ENCODE measurements at regions not wholly inside any gene's neighbourhood (a gene's known extent, or its start where the extent isn't known, plus 50 kb on each side); places are given as distances from the start of the nearest gene placed in this dataset.

DNA sequence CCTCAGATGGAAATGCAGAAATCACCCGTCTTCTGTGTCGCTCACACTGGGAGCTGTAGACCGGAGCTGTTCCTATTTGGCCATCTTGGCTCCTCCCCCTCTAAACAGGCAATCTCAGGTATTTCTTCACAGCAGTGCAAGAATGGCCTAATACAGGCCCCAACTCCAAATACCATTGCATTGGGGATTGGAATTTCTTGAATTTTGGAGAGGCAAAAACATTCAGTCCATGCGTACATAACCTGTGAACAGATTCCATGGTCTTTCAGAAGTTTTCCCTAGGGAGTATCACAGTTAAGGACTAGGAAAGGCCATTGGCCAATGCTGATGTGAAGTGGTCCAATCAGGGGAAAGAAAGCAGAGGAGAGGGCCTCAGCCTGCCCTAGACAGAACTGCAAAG lies 128.2 kb upstream of the NOCT start:
- H3F3A ChIP-seq (ENCODE audit: insufficient read depth, low read length): no peaks in the 10 kb centered on the region
- no peaks in the 10 kb centered on the region for H3K9me2 ChIP-seq (replicated peaks; ENCODE audit: insufficient read depth, low read length)
- no peaks in the 10 kb centered on the region for H3K9me3 ChIP-seq (replicated peaks; ENCODE audit: insufficient read depth, low read length)
- H4K20me1 ChIP-seq (ENCODE audit: insufficient read depth, low read length): no peaks in the 10 kb centered on the region
- H3K4me1 ChIP-seq (ENCODE audit: low read length): no peaks in the 10 kb centered on the region
- no peak overlapping the region for H3K9ac ChIP-seq (ENCODE audit: low read length)
- no peak overlapping the region for H3K4me2 ChIP-seq (ENCODE audit: low read depth, low read length)
- H3K27me3 ChIP-seq (replicated peaks; ENCODE audit: insufficient read depth, low read length): no peaks in the 10 kb centered on the region
- no peaks in the 10 kb centered on the region for H3K79me2 ChIP-seq (ENCODE audit: low read length)
- no peaks in the 10 kb centered on the region for H3K36me3 ChIP-seq (replicated peaks; ENCODE audit: insufficient read depth, low read length)
- TF ChIP-seq EZH2 (optimal IDR thresholded peaks at IDR 0.05; ENCODE audit: low read depth, low read length): no peak
- no peak overlapping the region for H3K27ac ChIP-seq (ENCODE audit: low read length)
- no peak for DNase-seq
- H3K4me3 ChIP-seq (ENCODE audit: low read length): no peak overlapping the region
- no peak overlapping the region for H2AFZ ChIP-seq (ENCODE audit: low read length)

DNA sequence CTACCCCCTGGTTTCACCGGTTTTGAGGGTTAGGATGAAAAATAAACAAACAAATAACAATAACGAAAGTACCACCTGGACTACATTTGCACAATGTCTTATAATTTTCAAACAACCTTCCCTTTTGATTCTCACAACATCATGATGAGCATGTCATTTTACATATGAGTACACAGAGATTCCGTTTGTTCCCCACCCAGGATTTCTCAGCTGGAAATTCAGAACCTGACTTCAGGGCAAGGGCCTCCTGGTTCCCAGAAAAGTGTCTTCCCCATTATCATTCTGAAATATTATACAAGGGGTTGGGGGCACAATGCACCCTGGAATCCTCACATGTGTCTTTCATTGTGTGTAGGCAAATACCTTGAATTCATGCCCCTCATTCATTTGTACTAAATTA lies 135.8 kb upstream of the NOCT start:
- Histone ChIP-seq H2AFZ (ENCODE audit: low read length) (no peak overlapping the region), H3K36me3 (replicated peaks; ENCODE audit: insufficient read depth, low read length) (no peaks in the 10 kb centered on the region), H3K27ac (ENCODE audit: low read length) (no peak overlapping the region), H3K4me3 (ENCODE audit: low read length) (no peak overlapping the region), H3K4me2 (ENCODE audit: low read depth, low read length) (no peak overlapping the region), H3K9me3 (replicated peaks; ENCODE audit: insufficient read depth, low read length) (no peaks in the 10 kb centered on the region), H3K9me2 (replicated peaks; ENCODE audit: insufficient read depth, low read length) (no peaks in the 10 kb centered on the region), H3K9ac (ENCODE audit: low read length) (no peak overlapping the region), H3K4me1 (ENCODE audit: low read length) (no peaks in the 10 kb centered on the region), H3F3A (ENCODE audit: insufficient read depth, low read length) (no peaks in the 10 kb centered on the region), H4K20me1 (ENCODE audit: insufficient read depth, low read length) (no peaks in the 10 kb centered on the region), H3K27me3 (replicated peaks; ENCODE audit: insufficient read depth, low read length) (no peaks in the 10 kb centered on the region), H3K79me2 (ENCODE audit: low read length) (no peaks in the 10 kb centered on the region)
- TF ChIP-seq, protein P1, sequence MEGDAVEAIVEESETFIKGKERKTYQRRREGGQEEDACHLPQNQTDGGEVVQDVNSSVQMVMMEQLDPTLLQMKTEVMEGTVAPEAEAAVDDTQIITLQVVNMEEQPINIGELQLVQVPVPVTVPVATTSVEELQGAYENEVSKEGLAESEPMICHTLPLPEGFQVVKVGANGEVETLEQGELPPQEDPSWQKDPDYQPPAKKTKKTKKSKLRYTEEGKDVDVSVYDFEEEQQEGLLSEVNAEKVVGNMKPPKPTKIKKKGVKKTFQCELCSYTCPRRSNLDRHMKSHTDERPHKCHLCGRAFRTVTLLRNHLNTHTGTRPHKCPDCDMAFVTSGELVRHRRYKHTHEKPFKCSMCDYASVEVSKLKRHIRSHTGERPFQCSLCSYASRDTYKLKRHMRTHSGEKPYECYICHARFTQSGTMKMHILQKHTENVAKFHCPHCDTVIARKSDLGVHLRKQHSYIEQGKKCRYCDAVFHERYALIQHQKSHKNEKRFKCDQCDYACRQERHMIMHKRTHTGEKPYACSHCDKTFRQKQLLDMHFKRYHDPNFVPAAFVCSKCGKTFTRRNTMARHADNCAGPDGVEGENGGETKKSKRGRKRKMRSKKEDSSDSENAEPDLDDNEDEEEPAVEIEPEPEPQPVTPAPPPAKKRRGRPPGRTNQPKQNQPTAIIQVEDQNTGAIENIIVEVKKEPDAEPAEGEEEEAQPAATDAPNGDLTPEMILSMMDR (IDR thresholded peaks at IDR 0.05; ENCODE audit: low read length): no peak
- TF ChIP-seq EZH2 (optimal IDR thresholded peaks at IDR 0.05; ENCODE audit: low read depth, low read length) (no peak), EZH2phosphoT487 (IDR thresholded peaks at IDR 0.05; ENCODE audit: low read length) (no peak)
- no peak for DNase-seq

- no peaks in the 10 kb centered on the region for H3K27me3 ChIP-seq (replicated peaks; ENCODE audit: insufficient read depth, low read length)
- H3K36me3 ChIP-seq (replicated peaks; ENCODE audit: insufficient read depth, low read length): no peaks in the 10 kb centered on the region
- TF ChIP-seq, protein P1 (IDR thresholded peaks at IDR 0.05; ENCODE audit: low read length): no peak
- TF ChIP-seq EZH2 (optimal IDR thresholded peaks at IDR 0.05; ENCODE audit: low read depth, low read length): no peak
- no peak for TF ChIP-seq EZH2phosphoT487 (IDR thresholded peaks at IDR 0.05; ENCODE audit: low read length)
- no peak overlapping the region for H3K4me3 ChIP-seq (ENCODE audit: low read length)
- no peaks in the 10 kb centered on the region for H3F3A ChIP-seq (ENCODE audit: insufficient read depth, low read length)
- no peaks in the 10 kb centered on the region for H3K79me2 ChIP-seq (ENCODE audit: low read length)
- no peaks in the 10 kb centered on the region for H3K9me3 ChIP-seq (replicated peaks; ENCODE audit: insufficient read depth, low read length)
- H3K27ac ChIP-seq (ENCODE audit: low read length): no peak overlapping the region
- no peak overlapping the region for H3K9ac ChIP-seq (ENCODE audit: low read length)
- H3K4me1 ChIP-seq (ENCODE audit: low read length): no peaks in the 10 kb centered on the region
- no peak overlapping the region for H2AFZ ChIP-seq (ENCODE audit: low read length)
- no peak overlapping the region for H3K4me2 ChIP-seq (ENCODE audit: low read depth, low read length)
- H3K9me2 ChIP-seq (replicated peaks; ENCODE audit: insufficient read depth, low read length): no peaks in the 10 kb centered on the region
- H4K20me1 ChIP-seq (ENCODE audit: insufficient read depth, low read length): no peaks in the 10 kb centered on the region
- no peak for DNase-seq
Measured at GRCh38 chr4:138875891-138876608, 139.5 kb upstream of the NOCT start.

GRCh38 chr4:138871555-138871875 lies 144.1 kb upstream of the NOCT start:
- H3K4me1 ChIP-seq (ENCODE audit: low read length): no peaks in the 10 kb centered on the region
- DNase-seq: no peak
- H3K27me3 ChIP-seq (replicated peaks; ENCODE audit: insufficient read depth, low read length): no peaks in the 10 kb centered on the region
- H3K9ac ChIP-seq (ENCODE audit: low read length): no peak overlapping the region
- H3K4me2 ChIP-seq (ENCODE audit: low read depth, low read length): no peak overlapping the region
- H3K27ac ChIP-seq (ENCODE audit: low read length): no peak overlapping the region
- H3K36me3 ChIP-seq (replicated peaks; ENCODE audit: insufficient read depth, low read length): no peaks in the 10 kb centered on the region
- no peaks in the 10 kb centered on the region for H4K20me1 ChIP-seq (ENCODE audit: insufficient read depth, low read length)
- H3K79me2 ChIP-seq (ENCODE audit: low read length): no peaks in the 10 kb centered on the region
- no peaks in the 10 kb centered on the region for H3F3A ChIP-seq (ENCODE audit: insufficient read depth, low read length)
- H3K9me3 ChIP-seq (replicated peaks; ENCODE audit: insufficient read depth, low read length): no peaks in the 10 kb centered on the region
- no peaks in the 10 kb centered on the region for H3K9me2 ChIP-seq (replicated peaks; ENCODE audit: insufficient read depth, low read length)
- TF ChIP-seq EZH2 (optimal IDR thresholded peaks at IDR 0.05; ENCODE audit: low read depth, low read length) (no peak), EZH2phosphoT487 (IDR thresholded peaks at IDR 0.05; ENCODE audit: low read length) (no peak)
- TF ChIP-seq, protein P1 (IDR thresholded peaks at IDR 0.05; ENCODE audit: low read length): no peak
- H3K4me3 ChIP-seq (ENCODE audit: low read length): no peak overlapping the region
- H2AFZ ChIP-seq (ENCODE audit: low read length): 0 out of 2 replicates have a peak overlapping the region, but pooled peaks have one; percentile 23
